ENCODE measurements at regions not wholly inside any gene's neighbourhood (a gene's known extent, or its start where the extent isn't known, plus 50 kb on each side); places are given as distances from the start of the nearest gene placed in this dataset.
A peak's percentile ranks its signal among the peaks of the same experiment; 100 is the strongest.

DNA sequence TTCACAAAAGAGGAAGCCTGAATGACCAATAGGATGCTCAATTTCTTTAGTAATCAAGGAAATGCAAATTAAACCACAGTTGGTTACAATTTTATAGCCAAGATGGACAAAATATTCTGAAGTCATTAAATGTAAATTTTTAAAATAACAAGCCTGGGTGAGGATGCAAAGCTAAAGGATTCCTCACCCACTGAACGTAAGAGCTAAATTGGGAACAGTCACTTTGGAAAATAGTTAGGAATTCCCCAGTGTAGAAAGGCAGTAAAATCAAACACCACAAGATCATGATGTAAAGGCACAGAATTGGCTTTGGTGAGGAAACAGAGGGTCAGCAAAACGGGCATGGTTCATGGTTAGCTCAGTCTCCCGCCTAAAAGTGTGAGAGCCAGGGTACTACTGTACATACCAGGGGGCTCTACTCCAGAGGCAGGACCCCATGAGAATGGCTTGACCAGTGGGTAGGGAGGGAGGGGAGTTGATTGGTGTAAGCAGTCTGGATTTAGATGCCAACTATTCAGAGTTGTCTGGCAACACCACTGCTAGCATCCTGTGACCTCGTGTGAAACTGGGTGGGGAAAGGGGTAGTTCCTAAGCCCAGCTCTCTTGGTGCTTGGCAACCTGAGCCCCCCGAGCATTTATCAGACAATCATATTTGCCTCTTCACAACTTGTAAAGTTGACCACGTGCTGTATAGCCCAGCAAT lies 213.4 kb upstream of the EGLN3 start:
- H3K4me3 Mint-ChIP-seq (ENCODE audit: low read depth, unreplicated experiment), result no peak overlapping the region
- H3K27me3 Mint-ChIP-seq (ENCODE audit: unreplicated experiment), result peaks cover 8% of the 10 kb centered on the region
- DNase-seq, result no peak
- H3K36me3 Mint-ChIP-seq (ENCODE audit: insufficient read depth, unreplicated experiment), result no peaks in the 10 kb centered on the region
- TF ChIP-seq, protein P1, sequence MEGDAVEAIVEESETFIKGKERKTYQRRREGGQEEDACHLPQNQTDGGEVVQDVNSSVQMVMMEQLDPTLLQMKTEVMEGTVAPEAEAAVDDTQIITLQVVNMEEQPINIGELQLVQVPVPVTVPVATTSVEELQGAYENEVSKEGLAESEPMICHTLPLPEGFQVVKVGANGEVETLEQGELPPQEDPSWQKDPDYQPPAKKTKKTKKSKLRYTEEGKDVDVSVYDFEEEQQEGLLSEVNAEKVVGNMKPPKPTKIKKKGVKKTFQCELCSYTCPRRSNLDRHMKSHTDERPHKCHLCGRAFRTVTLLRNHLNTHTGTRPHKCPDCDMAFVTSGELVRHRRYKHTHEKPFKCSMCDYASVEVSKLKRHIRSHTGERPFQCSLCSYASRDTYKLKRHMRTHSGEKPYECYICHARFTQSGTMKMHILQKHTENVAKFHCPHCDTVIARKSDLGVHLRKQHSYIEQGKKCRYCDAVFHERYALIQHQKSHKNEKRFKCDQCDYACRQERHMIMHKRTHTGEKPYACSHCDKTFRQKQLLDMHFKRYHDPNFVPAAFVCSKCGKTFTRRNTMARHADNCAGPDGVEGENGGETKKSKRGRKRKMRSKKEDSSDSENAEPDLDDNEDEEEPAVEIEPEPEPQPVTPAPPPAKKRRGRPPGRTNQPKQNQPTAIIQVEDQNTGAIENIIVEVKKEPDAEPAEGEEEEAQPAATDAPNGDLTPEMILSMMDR (IDR thresholded peaks at IDR 0.05; ENCODE audit: unreplicated experiment), result no peak
- H3K9me3 Mint-ChIP-seq (ENCODE audit: low read depth, unreplicated experiment), result no peaks in the 10 kb centered on the region
- no peaks in the 10 kb centered on the region for H3K4me1 Mint-ChIP-seq (ENCODE audit: low read depth, unreplicated experiment)
- CTCF ChIA-PET, result interaction anchor here (0.6 kb wide), 1 partner anchor 1916 kb away, joined by 3 read pairs; no protein-coding TSS in a partner anchor
- no peak overlapping the region for H3K27ac Mint-ChIP-seq (ENCODE audit: unreplicated experiment)
- BruUV-seq (replicated peaks), result no TSS peak
- intact Hi-C loops (cut with micrococcal nuclease; ENCODE audit: unreplicated experiment), result no loop called here

GRCh38 chr14:34161351-34162082 lies 210.6 kb upstream of the EGLN3 start:
- DNase-seq, result peak; percentile 37
- Mint-ChIP-seq H3K9me3 (ENCODE audit: low read depth, unreplicated experiment) (no peaks in the 10 kb centered on the region), H3K27ac (ENCODE audit: unreplicated experiment) (no peak overlapping the region), H3K4me1 (ENCODE audit: low read depth, unreplicated experiment) (no peaks in the 10 kb centered on the region), H3K36me3 (ENCODE audit: insufficient read depth, unreplicated experiment) (no peaks in the 10 kb centered on the region), H3K27me3 (ENCODE audit: unreplicated experiment) (no peaks in the 10 kb centered on the region), H3K4me3 (ENCODE audit: low read depth, unreplicated experiment) (no peak overlapping the region)
- CTCF ChIA-PET, result no interaction called here
- TF ChIP-seq, protein P1 (IDR thresholded peaks at IDR 0.05; ENCODE audit: unreplicated experiment), result no peak
- BruUV-seq (replicated peaks), result no TSS peak
- intact Hi-C loops (cut with micrococcal nuclease; ENCODE audit: unreplicated experiment), result no loop called here

DNA sequence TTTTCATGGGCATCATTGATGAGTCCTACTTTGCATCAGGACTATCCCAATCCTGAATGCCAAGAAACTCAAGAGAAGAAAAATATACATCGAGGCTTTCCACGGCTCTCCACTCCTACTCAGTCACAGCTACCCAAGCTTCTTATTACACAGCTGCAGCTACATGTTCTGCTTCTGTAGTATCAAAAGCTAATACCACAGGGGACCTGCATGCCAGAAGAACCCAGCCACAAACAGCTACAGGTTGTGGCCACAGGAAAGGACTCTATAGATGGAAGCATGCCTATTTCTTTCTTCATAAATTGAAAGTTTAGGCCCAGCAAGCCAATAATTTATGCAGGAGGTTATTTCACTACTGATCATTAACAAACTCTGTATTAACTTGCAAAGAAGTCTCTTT lies 209.7 kb upstream of the EGLN3 start:
- Mint-ChIP-seq H3K27ac (ENCODE audit: unreplicated experiment) (no peak overlapping the region), H3K9me3 (ENCODE audit: low read depth, unreplicated experiment) (no peaks in the 10 kb centered on the region), H3K36me3 (ENCODE audit: insufficient read depth, unreplicated experiment) (no peaks in the 10 kb centered on the region), H3K4me1 (ENCODE audit: low read depth, unreplicated experiment) (no peaks in the 10 kb centered on the region), H3K4me3 (ENCODE audit: low read depth, unreplicated experiment) (no peak overlapping the region), H3K27me3 (ENCODE audit: unreplicated experiment) (no peaks in the 10 kb centered on the region)
- BruUV-seq (replicated peaks), result no TSS peak
- DNase-seq, result no peak
- CTCF ChIA-PET, result no interaction called here
- TF ChIP-seq, protein P1 (IDR thresholded peaks at IDR 0.05; ENCODE audit: unreplicated experiment), result no peak
- intact Hi-C loops (cut with micrococcal nuclease; ENCODE audit: unreplicated experiment), result no loop called here

DNA sequence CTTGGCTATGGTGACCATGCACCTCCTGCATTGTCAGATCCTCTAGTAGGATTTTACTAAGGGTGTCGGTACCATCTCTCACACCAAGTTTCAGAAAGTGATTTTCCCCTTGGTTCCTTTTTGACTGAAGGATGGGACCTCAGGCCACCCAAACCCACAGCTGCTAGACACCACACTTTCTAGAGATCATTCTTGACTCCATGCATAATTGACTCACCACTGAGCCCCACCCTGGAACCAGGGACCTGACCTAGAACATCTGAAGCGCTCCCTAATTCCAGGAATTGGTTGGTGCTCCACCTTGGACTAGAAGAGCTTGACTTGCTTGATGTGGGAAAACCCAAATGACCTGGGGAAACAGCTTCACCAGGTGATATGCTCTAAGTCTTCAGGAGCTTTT lies 206.8 kb upstream of the EGLN3 start:
- TF ChIP-seq, protein P1 (IDR thresholded peaks at IDR 0.05; ENCODE audit: unreplicated experiment), result no peak
- Mint-ChIP-seq H3K27me3 (ENCODE audit: unreplicated experiment) (no peaks in the 10 kb centered on the region), H3K4me3 (ENCODE audit: low read depth, unreplicated experiment) (no peak overlapping the region), H3K27ac (ENCODE audit: unreplicated experiment) (no peak overlapping the region), H3K4me1 (ENCODE audit: low read depth, unreplicated experiment) (no peaks in the 10 kb centered on the region), H3K36me3 (ENCODE audit: insufficient read depth, unreplicated experiment) (no peaks in the 10 kb centered on the region), H3K9me3 (ENCODE audit: low read depth, unreplicated experiment) (no peaks in the 10 kb centered on the region)
- BruUV-seq (replicated peaks), result no TSS peak
- no peak for DNase-seq
- CTCF ChIA-PET, result no interaction called here
- intact Hi-C loops (cut with micrococcal nuclease; ENCODE audit: unreplicated experiment), result no loop called here

Data from Calu3 (cell line).